Activated CD8-positive, alpha-beta memory T cell treated with anti-CD3 and anti-CD28 coated beads, Interleukin-2, amount 50 U/mL, for 4 hours (primary cell): ENCODE measurements at regions not wholly inside any gene's neighbourhood (a gene's known extent, or its start where the extent isn't known, plus 50 kb on each side); places are given as distances from the start of the nearest gene placed in this dataset.
A peak's percentile ranks its signal among the peaks of the same experiment; 100 is the strongest.
"Not testable (repeated sequence)": the region's sequence is repeated elsewhere in the genome, so short reads cannot be mapped to it uniquely, and the experiment has no call there.

Experiments
- DNase-seq: peaks from one replicate; pipeline ENCODE4 v3.0.0-alpha.2; 2020

GRCh38 chr9:7739595-7739994 lies 60.0 kb downstream of the DMAC1 start:
- DNase-seq = no peak

- DNase-seq = no peak
These were observed 64.3 kb downstream of the DMAC1 start for GRCh38 chr9:7735311-7735710.

GRCh38 chr9:7730164-7730445 lies 69.5 kb downstream of the DMAC1 start:
- no peak for DNase-seq

GRCh38 chr9:7729371-7730163 lies 70.0 kb downstream of the DMAC1 start:
- no peak for DNase-seq

GRCh38 chr9:7721291-7721690 lies 78.3 kb downstream of the DMAC1 start:
- no peak for DNase-seq

- DNase-seq = not testable (repeated sequence)
These were observed 86.5 kb downstream of the DMAC1 start for GRCh38 chr9:7713088-7713487.

- DNase-seq = no peak
These were observed 88.9 kb downstream of the DMAC1 start for GRCh38 chr9:7710686-7711085.

- DNase-seq = no peak
These were observed 91.6 kb downstream of the DMAC1 start for GRCh38 chr9:7707934-7708333.

- DNase-seq = no peak
These were observed 95.0 kb downstream of the DMAC1 start for GRCh38 chr9:7704543-7704942.

- no peak for DNase-seq
These were observed 107.7 kb downstream of the DMAC1 start for GRCh38 chr9:7691909-7692308.

GRCh38 chr9:7690014-7690413 lies 109.6 kb downstream of the DMAC1 start:
- DNase-seq = no peak

GRCh38 chr9:7688626-7689025 lies 111.0 kb downstream of the DMAC1 start:
- DNase-seq = no peak

- no peak for DNase-seq
These were observed 122.9 kb downstream of the DMAC1 start for GRCh38 chr9:7676609-7677156.

GRCh38 chr9:7671847-7672246 lies 127.7 kb downstream of the DMAC1 start:
- DNase-seq = no peak

- DNase-seq = no peak
These were observed 131.0 kb downstream of the DMAC1 start for GRCh38 chr9:7668541-7668940.

- DNase-seq = no peak
These were observed 133.7 kb downstream of the DMAC1 start for GRCh38 chr9:7665874-7666273.

GRCh38 chr9:7659766-7660165 lies 139.8 kb downstream of the DMAC1 start:
- no peak for DNase-seq

GRCh38 chr9:7656636-7657035 lies 142.9 kb downstream of the DMAC1 start:
- DNase-seq = no peak

GRCh38 chr9:7653262-7653661 lies 146.3 kb downstream of the DMAC1 start:
- no peak for DNase-seq

GRCh38 chr9:7640231-7640630 lies 159.3 kb downstream of the DMAC1 start:
- DNase-seq = no peak

- DNase-seq = no peak
These were observed 160.1 kb downstream of the DMAC1 start for GRCh38 chr9:7639471-7639870.

- no peak for DNase-seq
These were observed 162.6 kb downstream of the DMAC1 start for GRCh38 chr9:7636838-7637467.

- DNase-seq = no peak
These were observed 163.3 kb downstream of the DMAC1 start for GRCh38 chr9:7636309-7636708.

- DNase-seq = peak; percentile 32
These were observed 173.0 kb downstream of the DMAC1 start for GRCh38 chr9:7626571-7627029.

GRCh38 chr9:7622481-7622880 lies 177.1 kb downstream of the DMAC1 start:
- no peak for DNase-seq
